ENCODE measurements at regions not wholly inside any gene's neighbourhood (a gene's known extent, or its start where the extent isn't known, plus 50 kb on each side); places are given as distances from the start of the nearest gene placed in this dataset.
"Not testable (repeated sequence)": the region's sequence is repeated elsewhere in the genome, so short reads cannot be mapped to it uniquely, and the experiment has no call there.

DNA sequence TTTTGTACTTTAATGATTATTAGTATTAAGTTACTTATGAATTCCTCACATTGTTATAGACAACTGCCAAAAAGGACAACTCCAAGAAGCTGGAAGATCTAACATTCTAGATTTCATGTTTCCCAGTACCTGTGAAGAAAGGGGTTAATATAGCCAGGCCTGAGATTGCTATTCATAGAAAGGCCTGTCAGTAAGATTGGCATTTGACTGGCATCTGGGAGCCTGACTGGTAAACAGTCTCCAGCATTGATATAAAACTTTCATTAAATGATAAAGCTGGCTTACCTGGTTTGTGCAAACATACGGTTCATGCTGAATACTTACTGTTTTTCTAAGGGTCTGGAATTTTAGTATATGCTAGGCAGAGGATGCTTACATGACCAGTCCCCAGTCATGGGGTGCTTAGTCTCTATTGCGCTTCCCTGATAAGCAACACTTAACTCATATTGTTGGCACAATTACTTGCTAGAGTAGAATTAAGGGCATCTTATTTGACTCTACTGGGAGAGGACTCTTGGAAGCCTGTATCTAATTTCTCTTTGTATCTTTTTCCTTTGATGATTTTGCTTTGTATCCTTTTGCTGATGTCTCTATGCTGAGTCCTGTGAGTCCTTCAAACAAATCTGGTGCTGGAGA is 340.4 kb upstream of the SEMA6A start:
- no peak for DNase-seq

DNA sequence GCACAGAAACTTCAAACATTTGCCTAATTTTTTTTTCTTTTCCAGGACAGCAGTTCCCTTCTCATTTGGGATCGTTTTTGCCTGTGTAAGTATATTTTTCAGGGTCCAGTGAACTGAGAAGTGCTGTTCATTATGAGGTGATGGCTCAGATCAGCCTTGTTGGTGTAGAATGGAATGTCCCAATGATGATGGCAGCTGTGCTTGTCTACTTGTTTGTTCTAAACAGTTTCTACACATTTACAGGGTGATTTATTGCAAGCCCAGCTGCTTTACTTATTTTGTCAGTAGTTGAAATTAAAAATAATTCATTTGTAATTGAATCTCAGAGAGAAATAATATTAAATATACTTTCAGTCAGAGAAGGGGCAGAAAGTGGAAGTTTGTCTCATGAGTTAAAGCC is 337.6 kb upstream of the SEMA6A start:
- DNase-seq = no peak

DNA sequence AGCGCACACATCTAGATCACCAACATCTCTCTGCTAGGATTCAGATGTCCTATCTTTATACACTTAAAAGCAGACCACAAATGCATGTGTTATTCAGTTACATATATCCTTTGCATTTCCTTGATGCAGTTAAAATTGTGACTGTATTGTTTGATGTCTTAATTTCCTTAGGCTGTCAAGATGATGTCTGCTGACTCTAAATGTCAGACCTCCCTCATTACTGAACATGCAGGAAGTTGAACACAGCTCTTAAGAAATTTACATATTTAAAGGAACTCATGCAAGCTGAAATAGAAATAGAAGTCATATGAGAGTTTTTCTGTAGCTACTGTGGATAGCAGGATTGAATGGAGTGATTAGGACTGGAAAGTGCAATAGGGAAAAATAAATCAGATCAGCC is 336.5 kb upstream of the SEMA6A start:
- DNase-seq = no peak

DNA sequence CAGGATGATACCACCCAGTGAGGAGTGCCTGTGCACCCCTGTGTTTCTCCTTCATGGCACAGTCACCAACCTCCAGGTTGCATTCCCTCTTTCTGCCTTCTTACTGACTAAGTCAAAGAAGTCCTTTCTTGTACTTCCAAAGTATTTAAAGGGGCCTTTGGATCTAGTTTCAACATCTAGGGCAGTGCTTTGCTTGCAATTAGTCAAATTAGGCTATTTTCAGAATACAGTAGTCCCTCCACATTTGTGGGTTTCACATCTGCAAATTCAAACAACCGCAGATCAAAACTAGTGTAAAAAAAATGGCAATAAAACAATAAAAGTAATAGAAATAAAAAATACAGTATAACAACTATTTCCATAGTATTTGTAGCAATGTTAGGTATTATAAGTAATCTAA is 333.9 kb upstream of the SEMA6A start:
- DNase-seq = no peak

DNA sequence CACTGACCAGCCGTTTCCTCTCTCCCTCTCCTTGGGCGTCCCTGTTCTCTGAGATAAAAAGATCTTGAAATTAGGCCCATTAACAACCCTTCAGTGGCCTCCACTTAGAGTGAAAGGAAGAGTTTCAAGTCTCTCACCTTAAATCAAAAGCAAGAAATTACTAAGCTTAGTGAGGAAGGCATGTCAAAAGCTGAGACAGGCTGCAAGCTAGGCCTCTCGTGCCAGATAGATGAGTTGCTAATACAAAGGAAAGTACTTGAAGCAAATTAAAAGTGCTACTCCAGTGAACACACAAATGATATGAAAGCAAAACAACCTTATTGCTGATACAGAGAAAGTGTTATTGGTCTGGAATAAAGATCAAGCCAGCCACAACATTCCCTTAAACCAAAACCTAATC is 331.3 kb upstream of the SEMA6A start:
- DNase-seq = no peak

DNA sequence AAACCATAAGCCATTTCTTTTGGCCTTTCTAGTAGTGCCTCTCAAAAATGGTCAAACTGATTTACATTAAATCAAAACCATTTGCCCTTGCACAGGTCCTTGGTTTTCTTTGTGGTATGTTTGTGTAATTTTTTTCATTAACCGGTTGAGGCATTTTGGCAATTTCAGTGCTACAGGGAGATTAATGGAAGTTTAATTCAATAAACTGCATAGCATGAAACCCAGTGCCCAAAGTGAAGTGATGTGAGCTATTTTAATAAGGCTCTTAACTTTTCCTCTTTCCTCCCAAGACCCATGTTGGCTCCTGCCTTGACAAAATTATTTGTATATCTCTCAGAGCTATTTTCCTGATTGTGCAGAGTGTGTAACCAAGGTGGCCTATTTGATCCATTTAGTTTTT is 326.2 kb upstream of the SEMA6A start:
- DNase-seq = no peak

DNA sequence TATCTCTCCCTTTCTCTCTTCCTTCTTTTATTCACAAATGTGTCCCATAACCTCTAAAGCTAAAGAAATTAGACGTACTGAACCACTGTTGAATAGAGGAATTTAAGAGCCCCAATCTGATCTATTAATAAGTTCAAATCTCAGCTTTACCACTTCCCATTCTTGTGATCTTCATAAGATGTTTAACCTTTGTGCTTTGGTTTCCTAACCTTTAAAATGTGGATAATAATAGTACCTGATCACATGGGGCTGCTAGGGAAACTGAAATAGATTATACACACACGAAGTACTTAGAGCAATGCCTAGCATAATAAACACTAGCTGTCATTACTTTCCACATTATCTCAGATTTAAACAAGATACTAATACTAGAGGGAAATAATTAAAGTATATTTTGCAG is 324.3 kb upstream of the SEMA6A start:
- DNase-seq = no peak

DNA sequence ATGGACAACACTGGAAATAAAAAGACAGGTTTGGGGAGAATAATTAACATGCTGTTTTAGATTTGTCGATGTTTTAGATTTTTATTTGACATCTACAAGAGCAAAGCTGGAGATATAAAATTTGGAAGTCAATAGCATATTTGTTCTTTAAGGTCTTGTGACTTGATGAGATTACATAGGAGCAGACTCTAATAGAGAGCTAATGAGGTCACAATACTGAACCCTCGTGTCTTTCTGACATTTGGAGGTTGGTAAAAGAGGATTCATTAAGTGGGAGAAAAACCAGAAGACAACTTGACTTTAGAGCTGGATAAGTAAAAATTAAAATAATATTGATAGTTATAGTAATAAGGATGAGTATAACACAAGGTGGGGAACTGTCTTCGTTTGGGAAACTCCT is 322.7 kb upstream of the SEMA6A start:
- DNase-seq = no peak

DNA sequence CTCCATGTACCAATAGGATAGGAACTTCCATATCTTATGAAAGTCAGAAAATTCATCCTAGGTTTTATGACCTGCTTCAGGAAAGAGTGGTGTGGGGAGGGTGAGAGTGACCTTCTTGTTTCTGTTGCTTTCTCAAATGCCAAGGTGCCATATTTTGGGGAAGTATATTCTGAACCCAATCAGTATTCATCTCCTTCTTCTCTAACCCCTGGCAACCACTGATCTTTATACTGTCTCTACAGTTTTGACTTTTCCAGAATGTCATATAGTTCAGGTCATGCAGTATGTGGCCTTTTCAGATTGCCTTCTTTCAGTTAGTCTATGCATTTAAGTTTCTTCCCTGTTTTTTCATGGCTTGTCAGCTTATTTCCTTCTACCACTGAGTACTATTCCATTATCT is 321.4 kb upstream of the SEMA6A start:
- DNase-seq = no peak

DNA sequence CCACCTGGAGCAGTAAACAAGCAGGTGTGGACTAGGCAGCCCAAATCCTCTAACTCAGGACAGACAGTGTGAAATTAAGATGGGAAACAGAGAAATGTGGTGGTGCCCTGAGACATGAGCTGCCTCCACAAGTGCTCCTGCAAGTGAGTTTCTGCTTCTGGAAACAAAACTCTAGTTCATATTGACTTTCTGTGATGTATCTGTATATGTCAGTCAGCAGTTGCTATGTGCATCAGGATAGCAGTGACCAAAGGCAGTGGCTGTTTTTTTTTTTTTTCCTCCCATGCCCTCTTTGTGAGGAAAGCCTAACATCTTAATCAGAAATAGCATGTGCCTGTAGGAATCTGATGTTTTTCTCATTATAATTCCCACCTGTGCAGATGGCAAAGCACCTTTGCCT is 318.4 kb upstream of the SEMA6A start:
- no peak for DNase-seq

DNA sequence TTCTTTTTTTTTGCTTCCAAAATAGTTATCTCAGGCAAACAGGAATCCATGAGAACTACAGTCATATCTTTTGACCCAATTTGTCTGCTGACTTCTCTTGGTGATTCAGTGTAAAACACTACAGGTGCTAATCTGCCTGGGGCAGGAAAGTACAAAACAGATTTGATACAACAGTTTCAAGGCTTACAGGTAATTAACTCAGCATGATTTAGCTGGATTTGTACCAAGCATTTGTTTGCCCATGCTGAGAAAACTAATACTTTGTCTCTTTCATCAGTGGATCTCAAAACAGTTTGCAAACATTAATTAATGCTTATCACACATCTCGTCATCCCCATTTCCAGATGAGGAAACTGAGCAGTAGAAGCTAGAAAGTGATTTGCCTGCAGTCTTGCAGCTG is 312.5 kb upstream of the SEMA6A start:
- DNase-seq = no peak

DNA sequence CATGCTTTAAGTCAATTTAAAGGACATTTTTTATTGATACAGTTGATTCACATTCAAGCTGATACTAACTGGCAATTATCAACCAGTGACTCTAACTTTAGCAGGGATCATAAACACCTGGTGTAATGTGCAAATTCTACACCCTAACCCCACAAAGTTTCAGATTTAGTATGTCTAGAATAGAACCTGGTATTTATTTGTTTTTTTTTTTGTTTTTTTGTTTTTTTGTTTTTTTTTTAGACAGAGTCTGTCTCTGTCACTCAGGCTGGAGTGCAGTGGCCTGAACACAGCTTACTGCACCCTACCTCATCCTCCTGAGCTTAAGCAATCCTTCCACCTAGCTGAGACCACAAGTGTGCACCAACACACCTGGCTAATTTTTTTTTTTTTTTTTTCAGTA is 311.2 kb upstream of the SEMA6A start:
- DNase-seq = no peak

DNA sequence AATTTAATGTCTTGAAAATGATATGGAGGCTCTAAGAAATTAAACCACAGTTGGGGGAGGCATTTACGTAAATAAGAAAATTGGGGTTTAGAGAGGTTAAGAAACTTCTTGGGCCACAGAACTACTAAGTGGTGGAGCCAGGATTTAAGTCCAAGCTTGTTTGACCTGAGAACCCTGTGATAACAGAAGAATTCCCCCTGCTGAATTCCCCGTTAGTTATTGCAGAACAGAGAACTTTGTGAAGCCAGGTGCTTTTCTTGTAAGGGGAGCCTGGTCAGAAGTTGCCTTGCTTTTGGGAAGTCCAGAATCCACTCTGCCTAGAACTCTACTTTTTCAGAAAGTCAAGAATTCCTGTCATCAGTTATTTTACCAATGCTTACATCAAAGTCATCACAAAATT is 309.3 kb upstream of the SEMA6A start:
- no peak for DNase-seq

DNA sequence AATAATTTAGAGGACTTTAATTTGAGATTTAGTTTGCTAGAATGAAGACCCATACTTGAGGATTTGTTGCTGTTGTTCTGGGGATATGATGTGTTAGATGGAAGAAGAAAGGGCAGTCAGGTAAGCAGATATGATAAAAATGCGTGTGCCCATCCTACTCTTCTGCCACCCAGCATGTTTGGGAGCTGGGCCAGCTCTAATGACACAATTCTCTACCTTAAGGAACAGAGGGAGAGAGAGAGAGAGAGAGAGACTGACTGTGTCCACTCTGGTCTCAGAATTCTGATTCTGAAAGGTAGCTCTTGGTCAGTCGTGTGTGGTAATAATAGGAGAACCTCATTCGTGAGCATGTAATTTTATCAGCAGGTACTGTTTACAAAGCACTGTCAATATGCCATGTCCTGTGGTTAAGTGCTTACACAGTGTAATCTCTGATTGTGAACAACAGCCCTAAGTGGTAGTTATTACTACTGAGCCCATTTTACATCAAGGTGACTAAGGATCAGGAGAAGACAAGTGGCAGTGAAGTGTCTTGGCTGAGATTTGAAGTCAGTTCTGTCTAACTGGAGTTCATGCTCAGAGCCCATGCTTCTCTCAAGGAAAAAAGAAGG is 307.4 kb upstream of the SEMA6A start:
- no peak for DNase-seq

DNA sequence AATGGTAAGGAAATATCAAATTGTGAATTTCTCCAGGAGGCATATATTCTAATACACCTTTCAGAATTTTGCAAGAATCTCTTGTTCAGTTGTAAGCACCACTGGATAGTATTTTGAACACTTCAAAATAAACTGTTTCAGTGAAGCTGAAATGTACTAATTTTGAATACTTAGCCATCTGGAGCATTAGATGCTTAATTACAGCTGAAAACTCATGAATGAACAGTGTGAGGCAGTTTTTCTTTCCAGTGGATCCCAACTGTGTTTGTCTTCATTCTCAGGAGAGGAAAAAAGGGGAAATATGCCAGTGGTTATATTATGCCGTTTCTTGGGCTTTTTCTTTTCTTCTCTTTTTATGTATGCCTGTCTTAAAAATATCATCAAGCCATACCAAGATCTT is 306.0 kb upstream of the SEMA6A start:
- no peak for DNase-seq

DNA sequence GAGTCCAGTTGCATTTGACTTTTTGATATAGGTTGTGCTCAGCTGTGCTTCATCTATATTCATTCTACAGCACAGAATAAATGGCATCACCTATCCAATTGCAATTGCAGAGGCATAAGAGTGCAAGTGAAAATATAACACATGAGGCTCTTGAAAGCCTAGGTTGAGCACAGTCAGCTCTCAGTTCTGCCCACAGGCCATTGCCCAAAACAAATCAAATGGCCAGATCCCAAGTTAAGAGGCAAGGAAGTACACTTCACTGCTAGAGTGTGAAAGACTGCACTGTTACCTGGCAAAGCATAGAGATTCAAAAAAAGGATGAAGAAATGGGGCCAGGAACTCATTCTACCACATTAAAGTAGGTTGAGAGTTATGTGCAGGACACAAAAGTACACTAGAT is 305.5 kb upstream of the SEMA6A start:
- DNase-seq = no peak

DNA sequence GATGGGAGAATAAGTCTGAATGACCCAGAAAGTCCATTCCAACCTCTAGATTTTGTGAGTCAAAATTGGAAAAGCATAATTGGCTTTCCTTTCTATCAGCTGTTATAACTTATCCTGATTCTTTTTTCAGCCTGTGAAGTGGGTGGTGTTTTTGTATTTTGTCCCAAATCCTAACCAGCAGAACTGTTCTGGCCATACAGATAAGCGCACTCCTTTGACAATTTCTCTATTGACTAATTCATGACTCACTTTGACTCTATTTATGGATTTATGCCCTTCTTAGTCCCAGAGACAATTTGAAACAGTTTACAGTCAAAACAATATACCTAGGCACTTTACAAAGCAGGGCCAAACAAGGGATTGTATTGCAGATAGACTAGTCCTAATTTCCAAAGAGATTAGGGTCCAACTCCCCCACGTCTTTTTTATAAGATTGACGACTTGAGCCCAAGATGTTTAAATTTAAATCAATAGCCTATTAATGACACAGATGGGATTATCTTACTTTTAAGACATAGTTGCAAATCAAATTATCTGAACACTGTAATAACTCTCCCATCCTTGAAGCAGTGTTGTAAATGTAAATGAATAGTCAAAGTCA is 301.7 kb upstream of the SEMA6A start:
- DNase-seq = no peak

DNA sequence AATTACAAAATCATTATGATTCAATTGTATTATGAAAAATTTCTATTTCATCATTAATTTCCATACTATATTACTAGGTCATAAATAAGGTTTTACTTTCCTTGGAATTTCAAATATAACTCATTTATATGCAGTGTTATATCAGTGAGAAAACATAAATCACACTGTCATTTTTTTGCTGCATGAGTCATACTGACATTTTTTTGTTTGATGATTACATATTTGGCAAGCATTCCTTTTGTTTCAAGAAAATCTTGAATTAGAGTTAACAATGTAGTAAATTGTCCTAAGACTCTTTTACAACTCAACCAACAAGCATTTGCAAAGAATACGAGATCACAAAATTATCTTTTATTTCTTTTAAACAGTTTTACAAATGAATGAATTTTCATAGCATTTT is 298.4 kb upstream of the SEMA6A start:
- DNase-seq = no peak

DNA sequence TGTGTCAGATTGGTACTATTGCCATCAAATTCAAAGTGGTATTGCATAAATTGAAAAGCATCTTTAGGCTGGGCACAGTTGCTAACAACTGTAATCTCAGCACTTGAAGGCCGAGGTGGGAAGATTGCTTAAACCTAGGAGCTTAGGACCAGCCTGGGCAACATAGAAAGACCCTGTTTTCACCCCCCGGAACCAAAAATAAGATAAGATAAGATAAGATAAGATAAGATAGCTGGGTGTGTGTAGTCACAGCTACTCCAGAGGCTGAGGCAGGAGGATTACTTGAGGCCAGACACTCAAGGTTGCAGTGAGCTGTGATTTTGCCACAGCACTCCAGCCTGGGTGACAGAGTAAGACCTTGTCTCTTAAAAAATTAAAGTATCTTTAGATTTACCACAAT is 297.9 kb upstream of the SEMA6A start:
- no peak for DNase-seq

DNA sequence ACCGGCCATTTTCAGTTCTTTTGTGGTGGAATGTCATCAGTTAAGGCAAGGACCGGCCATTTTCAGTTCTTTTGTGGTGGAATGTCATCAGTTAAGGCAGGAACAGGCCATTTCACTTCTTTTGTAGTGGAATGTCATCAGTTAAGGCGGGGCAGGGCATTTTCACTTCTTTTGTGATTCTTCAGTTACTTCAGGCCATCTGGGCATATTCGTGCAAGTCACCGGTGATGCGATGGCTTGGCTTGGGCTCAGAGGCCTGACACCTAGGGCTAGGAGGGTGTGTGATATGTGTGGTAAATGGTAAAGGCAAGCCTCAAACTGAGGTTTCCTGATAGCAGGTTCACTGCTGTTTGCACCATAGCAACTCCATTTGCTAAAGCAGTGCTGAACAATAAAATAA is 293.2 kb upstream of the SEMA6A start:
- not testable (repeated sequence) for DNase-seq

DNA sequence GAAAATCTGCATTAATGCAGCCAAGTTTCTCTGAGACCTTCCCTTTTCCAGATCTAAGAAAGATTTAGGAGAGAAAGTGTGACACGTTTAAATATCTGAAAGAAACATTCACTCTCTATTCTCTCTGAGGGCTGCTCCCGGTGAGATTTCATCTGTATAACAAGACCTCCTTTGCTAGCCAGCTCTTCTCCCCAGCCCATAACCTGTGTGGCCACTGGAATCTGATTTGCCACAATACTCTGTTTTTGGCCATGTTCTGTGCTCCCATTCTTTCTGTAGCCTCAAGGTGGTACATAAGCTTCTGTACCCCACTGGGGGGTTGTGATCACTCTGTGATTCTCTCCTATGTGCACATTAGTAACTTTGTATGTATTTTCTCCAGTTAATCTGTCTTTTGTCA is 291.0 kb upstream of the SEMA6A start:
- no peak for DNase-seq

DNA sequence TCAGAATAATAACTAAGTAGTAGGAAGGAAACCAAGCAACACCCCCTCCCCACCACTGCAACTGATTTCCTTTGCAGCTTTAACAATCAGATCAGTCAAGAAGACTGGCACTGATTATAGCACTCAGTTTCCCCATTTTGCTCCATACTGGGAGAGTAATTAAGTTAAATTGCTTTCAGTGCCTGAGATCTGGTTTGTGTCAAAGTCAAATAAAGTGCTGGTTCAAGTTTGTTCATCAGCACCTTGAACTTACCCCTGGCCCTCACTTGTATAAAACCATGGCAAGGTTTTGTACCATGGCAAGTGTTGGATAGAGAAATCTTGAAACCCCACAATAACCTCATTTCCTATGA is 290.2 kb upstream of the SEMA6A start:
- DNase-seq = no peak

DNA sequence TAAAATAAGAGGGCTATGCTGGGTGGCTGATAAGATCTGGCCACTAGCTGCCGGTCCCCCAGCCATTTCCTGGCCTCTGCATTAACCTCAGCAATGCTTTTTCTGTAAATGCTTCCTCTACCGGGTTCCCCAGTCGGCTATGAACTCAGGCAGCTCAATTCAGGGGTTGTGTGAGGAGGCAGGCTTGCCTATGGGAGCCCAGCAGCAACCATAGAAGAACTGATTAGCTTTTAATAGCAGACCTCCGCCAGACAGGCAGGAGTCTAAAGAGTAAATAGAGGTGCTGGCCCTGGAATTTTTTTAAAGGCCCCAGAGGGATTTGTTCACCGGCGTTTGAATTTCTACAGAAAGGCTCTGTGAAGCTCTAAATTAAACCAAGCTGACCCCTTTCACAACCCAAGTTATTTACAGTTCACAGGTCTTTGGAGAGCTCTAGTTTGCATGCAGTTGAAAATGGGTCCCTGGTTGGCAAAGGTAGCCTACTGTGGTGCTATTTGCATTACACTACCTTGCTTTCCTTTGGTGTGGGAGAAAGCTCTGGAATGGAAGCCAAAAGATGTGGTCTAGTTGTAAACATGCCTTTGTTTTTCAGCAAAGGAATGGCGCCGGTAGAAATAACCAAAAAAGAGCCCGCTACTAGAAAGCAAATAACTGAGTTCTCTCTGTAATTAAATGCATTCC is 289.7 kb upstream of the SEMA6A start:
- no peak for DNase-seq

All from T-helper 9 cell (primary cell).